GM19372 (cell line): ENCODE measurements at regions not wholly inside any gene's neighbourhood (a gene's known extent, or its start where the extent isn't known, plus 50 kb on each side); places are given as distances from the start of the nearest gene placed in this dataset.
"Not testable (repeated sequence)": the region's sequence is repeated elsewhere in the genome, so short reads cannot be mapped to it uniquely, and the experiment has no call there.

Experiments used
- ATAC-seq: cut with Tn5 transposase; IDR thresholded peaks from one replicate; pipeline ENCODE4 v1.9.1; 2021; ENCODE audit warnings: mild to moderate bottlenecking, low read depth, moderate library complexity; ENCODE audit not compliant: unreplicated experiment

DNA sequence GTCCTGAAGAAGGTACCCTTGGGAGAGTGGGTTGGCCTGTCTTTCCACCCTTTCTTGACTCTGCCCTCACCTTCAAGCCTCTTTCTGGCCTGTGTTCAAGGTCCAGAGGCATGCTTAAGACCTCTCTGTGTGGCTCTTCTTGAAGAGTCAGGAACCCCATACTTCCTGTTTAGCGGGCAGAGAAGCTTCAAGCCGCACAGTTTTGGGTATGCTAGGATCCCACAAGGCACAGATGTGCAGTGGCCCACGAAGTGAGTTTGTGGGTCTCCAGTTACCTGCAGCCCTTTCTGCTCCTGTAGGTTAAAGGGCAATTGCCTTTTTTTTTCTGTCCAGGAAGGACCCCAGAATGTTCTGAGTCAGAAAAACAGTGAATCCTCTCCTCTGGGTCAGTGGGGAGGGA, 87.4 kb upstream of the FCGR1A start:
- not testable (repeated sequence) for ATAC-seq

DNA sequence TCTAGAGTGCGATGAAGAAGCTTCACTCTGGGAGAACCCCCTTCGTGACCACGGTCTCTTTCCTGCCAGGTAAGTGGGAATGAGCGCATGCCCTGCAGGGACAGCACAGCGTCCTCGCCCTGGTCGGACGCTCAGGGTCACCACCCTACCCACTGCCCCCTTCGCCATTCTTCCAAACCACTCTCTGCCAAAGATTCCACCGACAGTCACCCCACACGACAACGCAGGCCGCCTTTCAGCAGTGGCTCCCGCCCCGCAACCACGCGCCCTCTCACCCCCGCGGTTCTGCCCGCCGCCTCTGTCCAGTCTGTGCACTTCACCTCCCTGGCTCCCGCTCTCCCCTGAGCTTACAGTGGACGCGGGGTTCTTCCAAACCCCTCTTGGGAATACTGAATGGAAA, 82.3 kb upstream of the FCGR1A start:
- ATAC-seq = not testable (repeated sequence)

DNA sequence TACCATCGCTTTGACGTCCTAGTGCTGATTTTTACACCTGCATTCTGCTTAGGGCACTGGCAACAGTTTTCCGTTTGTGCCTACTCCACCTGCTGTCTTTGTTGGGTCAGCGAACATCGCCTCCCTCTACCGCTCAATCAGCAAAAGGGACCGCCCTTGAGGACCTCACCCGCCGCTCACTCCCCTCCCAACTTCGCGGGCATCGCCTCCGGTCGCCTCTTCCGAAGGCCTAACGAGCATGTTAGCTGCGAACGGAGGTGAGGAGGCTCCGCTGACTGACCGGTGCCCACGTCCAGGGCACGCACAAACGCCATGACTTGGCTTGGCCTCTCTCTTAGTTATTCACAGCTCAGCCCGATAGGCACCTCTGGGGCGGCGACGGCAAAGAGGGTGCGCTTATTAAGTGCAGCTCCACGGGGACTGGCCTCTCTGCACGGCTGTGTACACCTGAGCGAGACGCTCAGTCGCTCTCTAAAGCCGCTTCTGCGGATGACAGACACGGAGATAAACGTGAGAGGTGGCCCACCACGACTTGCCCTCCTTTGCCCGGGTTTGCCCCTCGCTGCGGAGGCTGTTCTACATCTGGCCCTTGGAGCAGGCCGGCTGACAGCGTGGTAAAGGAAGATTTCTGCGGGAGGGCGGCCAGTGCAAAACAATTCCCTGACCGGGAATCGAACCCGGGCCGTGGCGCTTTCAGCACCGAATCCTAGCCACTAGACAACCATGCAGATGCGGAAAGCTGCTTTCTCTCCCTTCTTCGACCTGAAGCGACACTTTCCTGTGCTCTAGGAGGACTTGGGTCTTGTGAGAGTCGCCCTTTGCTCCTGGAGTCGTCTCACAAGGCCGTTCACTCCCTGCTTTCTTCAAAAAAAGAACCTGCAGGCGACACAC, 81.6 kb upstream of the FCGR1A start:
- not testable (repeated sequence) for ATAC-seq

DNA sequence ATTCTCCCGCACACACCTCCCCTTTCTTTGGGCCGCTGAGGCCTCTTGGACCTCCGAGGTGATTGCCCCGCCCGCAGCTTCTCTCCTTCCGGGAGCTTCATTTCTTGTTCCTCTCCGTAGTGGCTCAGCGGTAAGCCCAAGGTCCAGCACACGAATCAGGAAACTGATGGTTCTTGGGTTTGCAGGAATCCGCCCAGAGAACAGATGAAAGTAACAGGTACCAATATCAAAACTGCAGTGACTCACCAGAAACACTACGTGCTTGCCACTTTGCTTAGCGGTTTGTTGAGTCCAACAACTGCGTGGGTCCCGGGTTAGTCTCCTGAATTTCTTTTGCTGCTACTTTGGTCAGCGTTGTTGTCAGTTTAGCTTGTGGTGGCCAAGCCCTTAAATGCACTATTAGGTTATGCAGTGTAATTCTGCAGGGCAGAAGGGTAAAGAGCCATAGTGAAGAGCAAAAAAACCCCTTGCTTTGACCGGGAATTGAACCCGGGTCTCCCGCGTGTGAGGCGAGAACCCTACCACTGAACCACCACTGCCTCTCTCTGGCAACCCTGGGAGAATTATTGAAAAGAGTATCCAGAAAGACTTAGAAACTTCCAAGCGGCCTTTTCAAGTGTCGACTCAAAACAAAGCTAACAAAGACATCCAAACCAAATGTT, 74.2 kb upstream of the FCGR1A start:
- ATAC-seq = not testable (repeated sequence)

DNA sequence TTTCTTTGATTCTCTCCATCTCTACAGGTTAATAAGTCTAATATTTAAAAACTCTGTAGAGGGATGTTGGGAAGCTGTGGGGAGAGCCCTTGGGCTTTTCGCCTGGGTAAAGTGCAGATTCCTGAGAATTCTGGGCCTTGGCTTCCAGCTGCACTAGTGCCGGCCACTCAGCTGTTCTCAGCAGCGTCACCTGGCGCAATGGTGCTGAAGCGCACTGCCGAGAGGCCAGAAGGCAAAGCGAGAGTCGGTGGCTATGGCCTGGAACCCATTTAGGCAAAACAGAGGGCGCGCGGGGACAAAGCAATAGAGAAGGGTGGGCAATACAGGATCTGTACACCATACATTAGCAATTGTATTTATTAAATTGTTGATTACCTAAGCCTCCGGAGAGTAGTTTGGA, 70.8 kb upstream of the FCGR1A start:
- not testable (repeated sequence) for ATAC-seq

DNA sequence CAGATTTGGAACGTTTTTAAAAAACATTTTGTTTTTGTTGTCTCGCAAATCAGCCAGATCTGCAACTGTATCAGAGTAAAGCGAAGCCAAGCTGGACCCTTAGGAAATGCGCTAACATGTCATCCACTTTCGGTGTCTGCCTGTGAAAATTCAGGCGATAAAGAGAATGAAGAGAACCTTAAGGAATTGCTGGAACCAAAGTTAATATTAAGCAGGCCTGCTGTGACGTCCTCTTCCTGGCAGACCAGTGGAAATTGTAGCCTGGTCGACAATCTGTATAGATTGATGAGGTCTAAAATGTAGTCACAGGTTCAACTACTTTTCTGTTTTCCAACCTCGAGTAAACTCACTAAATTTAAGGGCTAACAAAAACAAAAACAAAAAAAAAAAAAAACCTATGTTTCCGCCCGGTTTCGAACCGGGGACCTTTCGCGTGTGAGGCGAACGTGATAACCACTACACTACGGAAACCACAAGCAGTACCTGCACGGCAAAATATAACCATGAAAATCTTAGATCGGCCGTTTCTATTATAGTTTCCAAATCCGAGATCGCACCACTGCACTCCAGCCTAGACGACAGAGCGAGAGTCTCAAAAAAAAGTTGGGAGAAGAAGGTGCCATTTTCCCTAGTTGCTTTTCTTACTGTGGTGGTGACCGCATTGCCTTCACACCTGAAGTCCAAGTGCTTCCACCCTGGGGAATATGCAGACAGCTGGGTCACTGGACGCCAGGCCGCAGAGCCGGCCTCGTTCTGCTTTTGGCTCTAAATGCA, 70.2 kb upstream of the FCGR1A start:
- not testable (repeated sequence) for ATAC-seq

DNA sequence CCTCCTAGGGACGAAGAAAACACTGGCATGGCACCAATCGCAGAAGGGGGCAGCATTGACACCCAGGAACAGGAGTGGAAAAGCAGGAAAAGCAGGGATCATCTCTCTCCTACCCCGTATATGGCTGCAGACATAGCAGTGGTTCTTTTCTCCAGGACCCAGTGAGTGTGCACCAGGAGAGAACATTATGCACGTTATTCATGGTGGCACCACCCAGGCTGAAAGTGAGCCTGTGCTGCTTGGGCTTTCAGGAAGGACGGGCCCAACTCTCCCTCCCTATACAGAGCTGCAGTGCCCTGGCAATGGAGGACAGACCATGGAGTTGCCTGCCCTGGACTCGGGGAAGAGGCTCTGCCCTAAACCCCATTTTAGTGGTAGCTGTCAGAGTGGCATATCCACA, 69.0 kb upstream of the FCGR1A start:
- ATAC-seq = not testable (repeated sequence)

DNA sequence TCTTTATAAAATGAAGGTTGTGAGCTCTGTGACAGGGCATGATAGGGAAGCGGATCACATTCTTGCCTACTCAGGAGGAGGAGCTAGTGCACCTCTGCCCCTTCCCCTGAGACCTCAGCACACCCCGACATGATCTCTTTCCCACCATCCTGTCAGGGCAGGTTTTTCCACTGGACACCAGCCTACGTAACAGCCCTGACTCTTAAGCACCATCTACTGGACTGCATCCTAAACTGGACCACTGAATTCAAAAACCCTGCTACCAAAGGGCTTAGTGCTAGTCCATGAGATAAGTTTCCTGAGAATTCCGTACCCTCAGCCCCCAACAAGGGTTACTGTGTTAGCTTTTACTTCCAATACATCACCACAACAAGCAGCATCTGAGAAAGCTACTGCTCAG, 68.5 kb upstream of the FCGR1A start:
- not testable (repeated sequence) for ATAC-seq

DNA sequence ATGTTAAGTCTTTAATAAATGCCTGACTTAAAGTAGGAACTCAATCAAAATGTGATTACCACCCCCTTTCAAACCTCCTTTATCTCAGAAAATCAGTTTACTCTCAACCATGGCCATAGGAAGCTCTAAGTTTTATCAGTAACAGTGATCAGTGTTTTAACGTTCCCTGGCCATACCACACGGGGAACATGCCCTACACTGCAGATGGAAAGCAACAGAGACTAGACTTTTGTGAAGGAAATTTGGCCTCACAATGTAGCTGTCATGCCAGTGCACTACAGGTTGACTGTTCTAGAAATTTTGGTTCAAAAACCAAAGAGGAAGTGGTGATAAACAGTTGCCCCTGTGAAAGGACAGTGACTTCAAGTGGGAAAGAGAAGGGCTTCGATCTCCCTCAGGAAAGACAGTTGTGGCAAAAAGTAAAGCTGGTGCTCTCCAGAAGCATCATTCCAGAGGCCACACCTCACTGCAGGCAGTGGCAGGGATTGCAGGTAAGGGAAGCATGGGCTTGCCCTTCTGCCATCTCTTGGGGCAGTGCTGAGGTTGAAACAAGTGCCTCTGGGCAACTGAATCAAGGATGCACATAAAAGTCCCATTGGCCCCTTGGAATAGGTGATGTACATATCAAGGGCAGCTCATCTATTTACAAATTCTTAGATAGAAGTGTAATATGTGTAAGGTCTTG, 57.7 kb upstream of the FCGR1A start:
- ATAC-seq = not testable (repeated sequence)

DNA sequence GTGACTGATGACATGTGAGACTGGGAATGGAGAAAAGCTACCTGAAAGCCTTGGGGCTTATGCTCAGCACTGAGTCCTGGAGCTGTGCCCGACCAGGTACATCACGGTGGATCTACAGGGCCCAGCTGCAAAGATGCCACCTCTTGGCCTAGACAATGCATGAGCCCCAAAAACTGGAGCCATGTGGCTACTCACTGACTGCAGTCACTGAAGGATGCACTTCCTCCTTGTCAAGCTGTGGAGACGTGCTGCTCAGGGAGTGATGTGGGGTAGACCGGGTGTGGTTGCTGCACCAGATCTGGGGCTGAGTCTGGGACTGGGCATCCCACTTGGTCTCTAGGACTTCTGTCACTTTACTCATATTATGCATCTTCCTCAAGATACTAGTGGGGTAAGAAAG, 55.8 kb upstream of the FCGR1A start:
- not testable (repeated sequence) for ATAC-seq

DNA sequence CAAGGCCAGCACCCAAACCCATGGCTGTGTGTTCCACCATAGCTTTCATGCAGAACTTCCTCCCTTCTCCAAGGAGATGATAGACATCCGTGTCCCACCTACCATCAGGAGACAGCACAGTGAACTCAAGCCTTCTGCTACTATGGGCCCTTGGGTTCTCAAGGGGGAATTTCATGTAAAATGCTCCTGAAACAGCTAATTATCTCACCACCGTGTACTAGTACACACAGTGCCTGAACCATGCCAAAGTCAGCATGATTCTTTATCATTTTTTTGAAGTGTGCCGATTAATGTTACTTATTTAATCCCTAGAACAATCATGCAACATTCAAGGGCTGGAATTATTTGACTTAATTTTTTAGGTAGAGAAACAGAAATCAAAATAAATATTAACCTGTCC, 53.9 kb upstream of the FCGR1A start:
- not testable (repeated sequence) for ATAC-seq
